ENCODE measurements at regions not wholly inside any gene's neighbourhood (a gene's known extent, or its start where the extent isn't known, plus 50 kb on each side); places are given as distances from the start of the nearest gene placed in this dataset.
"Not testable (repeated sequence)": the region's sequence is repeated elsewhere in the genome, so short reads cannot be mapped to it uniquely, and the experiment has no call there.

- not testable (repeated sequence) for DNase-seq (ENCODE audit: low read depth)
Measured at GRCh38 chr16:52104993-52105392, 441.9 kb downstream of the TOX3 start.

- no peak for DNase-seq (ENCODE audit: low read depth)
Measured at GRCh38 chr16:52103791-52104190, 443.2 kb downstream of the TOX3 start.

GRCh38 chr16:52101246-52101645 lies 445.7 kb downstream of the TOX3 start:
- no peak for DNase-seq (ENCODE audit: low read depth)

GRCh38 chr16:52099382-52099781 lies 447.6 kb downstream of the TOX3 start:
- no peak for DNase-seq (ENCODE audit: low read depth)

- DNase-seq (ENCODE audit: low read depth): no peak
Measured at GRCh38 chr16:52095471-52095870, 451.5 kb downstream of the TOX3 start.

- DNase-seq (ENCODE audit: low read depth): no peak
Measured at GRCh38 chr16:52092126-52092525, 454.8 kb downstream of the TOX3 start.

GRCh38 chr16:52090080-52090479 lies 456.9 kb downstream of the TOX3 start:
- no peak for DNase-seq (ENCODE audit: low read depth)

GRCh38 chr16:52089476-52089875 lies 457.5 kb downstream of the TOX3 start:
- no peak for DNase-seq (ENCODE audit: low read depth)

- no peak for DNase-seq (ENCODE audit: low read depth)
Measured at GRCh38 chr16:52086901-52087300, 460.0 kb downstream of the TOX3 start.

- DNase-seq (ENCODE audit: low read depth): no peak
Measured at GRCh38 chr16:52078716-52079655, 468.0 kb downstream of the TOX3 start.

GRCh38 chr16:52077607-52078006 lies 469.3 kb downstream of the TOX3 start:
- DNase-seq (ENCODE audit: low read depth): no peak

- no peak for DNase-seq (ENCODE audit: low read depth)
Measured at GRCh38 chr16:52076801-52077201, 470.1 kb downstream of the TOX3 start.

GRCh38 chr16:52076332-52076731 lies 470.6 kb downstream of the TOX3 start:
- DNase-seq (ENCODE audit: low read depth): no peak

GRCh38 chr16:52074133-52074532 lies 472.8 kb downstream of the TOX3 start:
- no peak for DNase-seq (ENCODE audit: low read depth)

- no peak for DNase-seq (ENCODE audit: low read depth)
Measured at GRCh38 chr16:52073024-52073423, 473.9 kb downstream of the TOX3 start.

GRCh38 chr16:52071101-52071500 lies 475.8 kb downstream of the TOX3 start:
- no peak for DNase-seq (ENCODE audit: low read depth)

GRCh38 chr16:52070341-52071057 lies 476.4 kb downstream of the TOX3 start:
- DNase-seq (ENCODE audit: low read depth): no peak

- peak; percentile 10 for DNase-seq (ENCODE audit: low read depth)
Measured at GRCh38 chr16:52069866-52070265, 477.1 kb downstream of the TOX3 start.

GRCh38 chr16:52068447-52069074 lies 478.4 kb downstream of the TOX3 start:
- peak; percentile 24 for DNase-seq (ENCODE audit: low read depth)

- DNase-seq (ENCODE audit: low read depth): no peak
Measured at GRCh38 chr16:52066962-52067361, 480.0 kb downstream of the TOX3 start.

GRCh38 chr16:52056259-52056658 lies 490.7 kb downstream of the TOX3 start:
- no peak for DNase-seq (ENCODE audit: low read depth)

GRCh38 chr16:52055381-52055780 lies 491.6 kb downstream of the TOX3 start:
- no peak for DNase-seq (ENCODE audit: low read depth)

All from myocyte (in vitro differentiated cells).